ENCODE measurements at regions not wholly inside any gene's neighbourhood (a gene's known extent, or its start where the extent isn't known, plus 50 kb on each side); places are given as distances from the start of the nearest gene placed in this dataset.

DNA sequence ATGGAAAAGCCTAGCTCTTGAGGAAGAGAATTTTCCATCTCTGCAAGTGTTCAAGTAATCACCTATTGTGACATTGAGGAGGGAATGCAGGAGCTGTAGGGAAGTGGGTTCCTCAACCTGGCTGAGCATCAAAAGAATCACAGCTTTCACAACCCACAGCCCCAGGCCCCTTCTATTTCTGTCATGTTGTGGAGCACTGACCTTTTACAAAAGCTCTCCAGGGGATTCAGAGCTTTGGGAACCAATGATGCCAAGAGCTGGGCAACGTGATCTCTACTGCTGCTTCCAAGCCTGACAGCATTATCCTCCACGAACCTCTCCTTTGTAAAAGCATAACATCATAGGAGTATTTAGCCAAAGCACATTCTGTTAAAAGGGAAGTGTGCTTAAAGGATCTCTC lies 231.1 kb downstream of the ADAMTS9 start:
- H2AFZ ChIP-seq (ENCODE audit: low read length), result no peak overlapping the region
- H3K79me2 ChIP-seq (ENCODE audit: insufficient read depth, low read length), result no peaks in the 10 kb centered on the region
- intact Hi-C loops (cut with micrococcal nuclease; ENCODE audit: unreplicated experiment) (no loop called here), in situ Hi-C loops (cut with HindIII; ENCODE audit: extremely low pct_ligation_motif_present, low pct_unique_long_range_greater_than_20kb) (no loop called here)
- no peak overlapping the region for H3K4me3 ChIP-seq (replicated peaks in 1 of 3; ENCODE audit: insufficient read depth in 1 of 3, low read depth in 2 of 3, low read length in 3 of 3)
- H3K9me3 ChIP-seq (ENCODE audit: low read length), result no peaks in the 10 kb centered on the region
- H3K9ac ChIP-seq (ENCODE audit: insufficient read depth, low read depth, low read length), result no peak overlapping the region
- no peaks in the 10 kb centered on the region for H3K4me1 ChIP-seq (ENCODE audit: insufficient read depth, low read length)
- 0% methylated on average over 2 of the region's 2 CpGs for WGBS (ENCODE audit: low lambda C conversion rate)
- BruUV-seq (replicated peaks), result no TSS peak
- ChIA-PET POLR2A (no interaction called here), CTCF (ENCODE audit: low intra/inter-chr PET ratio, low total read pairs) (no interaction called here)
- no peaks in the 10 kb centered on the region for H3K27me3 ChIP-seq (ENCODE audit: control insufficient read depth in 1 of 2, insufficient read depth in 2 of 2, low read length in 2 of 2)
- TF ChIP-seq STAG1 (CRISPR knock-in tag; IDR thresholded peaks at IDR 0.05), result no peak
- no peak for TF ChIP-seq GABPA (IDR thresholded peaks at IDR 0.05; ENCODE audit: low read depth, low read length)
- no peak for TF ChIP-seq GABPA (CRISPR knock-in tag; IDR thresholded peaks at IDR 0.05; ENCODE audit: low read depth)
- no peak for TF ChIP-seq GPN1 (CRISPR knock-in tag; IDR thresholded peaks at IDR 0.05; ENCODE audit: borderline replicate concordance)
- TF ChIP-seq HOMEZ (CRISPR knock-in tag; IDR thresholded peaks at IDR 0.05; ENCODE audit: low read depth), result no peak
- TF ChIP-seq ZNF766 (CRISPR knock-in tag; IDR thresholded peaks at IDR 0.05; ENCODE audit: borderline replicate concordance), result no peak
- no peak for TF ChIP-seq PBX2 (CRISPR knock-in tag; IDR thresholded peaks at IDR 0.05)
- TF ChIP-seq DR1 (CRISPR knock-in tag; IDR thresholded peaks at IDR 0.05), result no peak
- TF ChIP-seq, protein P1, sequence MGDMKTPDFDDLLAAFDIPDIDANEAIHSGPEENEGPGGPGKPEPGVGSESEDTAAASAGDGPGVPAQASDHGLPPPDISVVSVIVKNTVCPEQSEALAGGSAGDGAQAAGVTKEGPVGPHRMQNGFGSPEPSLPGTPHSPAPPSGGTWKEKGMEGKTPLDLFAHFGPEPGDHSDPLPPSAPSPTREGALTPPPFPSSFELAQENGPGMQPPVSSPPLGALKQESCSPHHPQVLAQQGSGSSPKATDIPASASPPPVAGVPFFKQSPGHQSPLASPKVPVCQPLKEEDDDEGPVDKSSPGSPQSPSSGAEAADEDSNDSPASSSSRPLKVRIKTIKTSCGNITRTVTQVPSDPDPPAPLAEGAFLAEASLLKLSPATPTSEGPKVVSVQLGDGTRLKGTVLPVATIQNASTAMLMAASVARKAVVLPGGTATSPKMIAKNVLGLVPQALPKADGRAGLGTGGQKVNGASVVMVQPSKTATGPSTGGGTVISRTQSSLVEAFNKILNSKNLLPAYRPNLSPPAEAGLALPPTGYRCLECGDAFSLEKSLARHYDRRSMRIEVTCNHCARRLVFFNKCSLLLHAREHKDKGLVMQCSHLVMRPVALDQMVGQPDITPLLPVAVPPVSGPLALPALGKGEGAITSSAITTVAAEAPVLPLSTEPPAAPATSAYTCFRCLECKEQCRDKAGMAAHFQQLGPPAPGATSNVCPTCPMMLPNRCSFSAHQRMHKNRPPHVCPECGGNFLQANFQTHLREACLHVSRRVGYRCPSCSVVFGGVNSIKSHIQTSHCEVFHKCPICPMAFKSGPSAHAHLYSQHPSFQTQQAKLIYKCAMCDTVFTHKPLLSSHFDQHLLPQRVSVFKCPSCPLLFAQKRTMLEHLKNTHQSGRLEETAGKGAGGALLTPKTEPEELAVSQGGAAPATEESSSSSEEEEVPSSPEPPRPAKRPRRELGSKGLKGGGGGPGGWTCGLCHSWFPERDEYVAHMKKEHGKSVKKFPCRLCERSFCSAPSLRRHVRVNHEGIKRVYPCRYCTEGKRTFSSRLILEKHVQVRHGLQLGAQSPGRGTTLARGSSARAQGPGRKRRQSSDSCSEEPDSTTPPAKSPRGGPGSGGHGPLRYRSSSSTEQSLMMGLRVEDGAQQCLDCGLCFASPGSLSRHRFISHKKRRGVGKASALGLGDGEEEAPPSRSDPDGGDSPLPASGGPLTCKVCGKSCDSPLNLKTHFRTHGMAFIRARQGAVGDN (CRISPR knock-in tag; IDR thresholded peaks at IDR 0.05), result no peak
- TF ChIP-seq SIX4 (CRISPR knock-in tag; IDR thresholded peaks at IDR 0.05), result no peak
- TF ChIP-seq, protein P2, sequence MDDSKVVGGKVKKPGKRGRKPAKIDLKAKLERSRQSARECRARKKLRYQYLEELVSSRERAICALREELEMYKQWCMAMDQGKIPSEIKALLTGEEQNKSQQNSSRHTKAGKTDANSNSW (CRISPR knock-in tag; IDR thresholded peaks at IDR 0.05; ENCODE audit: borderline replicate concordance), result no peak
- no peak for TF ChIP-seq CEBPB (IDR thresholded peaks at IDR 0.05; ENCODE audit: borderline replicate concordance, low read depth, low read length)
- TF ChIP-seq, protein P3, sequence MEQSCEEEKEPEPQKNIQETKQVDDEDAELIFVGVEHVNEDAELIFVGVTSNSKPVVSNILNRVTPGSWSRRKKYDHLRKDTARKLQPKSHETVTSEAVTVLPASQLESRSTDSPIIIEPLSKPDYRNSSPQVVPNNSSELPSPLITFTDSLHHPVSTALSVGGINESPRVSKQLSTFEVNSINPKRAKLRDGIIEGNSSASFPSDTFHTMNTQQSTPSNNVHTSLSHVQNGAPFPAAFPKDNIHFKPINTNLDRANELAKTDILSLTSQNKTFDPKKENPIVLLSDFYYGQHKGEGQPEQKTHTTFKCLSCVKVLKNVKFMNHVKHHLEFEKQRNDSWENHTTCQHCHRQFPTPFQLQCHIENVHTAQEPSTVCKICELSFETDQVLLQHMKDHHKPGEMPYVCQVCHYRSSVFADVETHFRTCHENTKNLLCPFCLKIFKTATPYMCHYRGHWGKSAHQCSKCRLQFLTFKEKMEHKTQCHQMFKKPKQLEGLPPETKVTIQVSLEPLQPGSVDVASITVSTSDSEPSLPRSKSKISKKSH (CRISPR knock-in tag; IDR thresholded peaks at IDR 0.05; ENCODE audit: borderline replicate concordance), result no peak
- TF ChIP-seq RBAK (CRISPR knock-in tag; IDR thresholded peaks at IDR 0.05), result no peak
- no peak for TF ChIP-seq TAF1 (CRISPR knock-in tag; IDR thresholded peaks at IDR 0.05)
- no peak for TF ChIP-seq TOE1 (CRISPR knock-in tag; IDR thresholded peaks at IDR 0.05)
- TF ChIP-seq ZNF383 (CRISPR knock-in tag; IDR thresholded peaks at IDR 0.05; ENCODE audit: borderline replicate concordance), result no peak
- TF ChIP-seq ZNF891 (CRISPR knock-in tag; IDR thresholded peaks at IDR 0.05), result no peak
- no peaks in the 10 kb centered on the region for H4K20me1 ChIP-seq (ENCODE audit: insufficient read depth, low read length)
- ATAC-seq (no peak), FAIRE-seq (no peak), DNase-seq (ENCODE audit: low spot score) (no peak)
- H3K27ac ChIP-seq (ENCODE audit: extremely low read length, insufficient read depth, low read length), result no peak overlapping the region
- no peak overlapping the region for H3K4me2 ChIP-seq (ENCODE audit: low read depth, low read length)
- no peaks in the 10 kb centered on the region for H3K36me3 ChIP-seq (replicated peaks in 1 of 2; ENCODE audit: control insufficient read depth in 1 of 2, insufficient read depth in 2 of 2, low read length in 2 of 2)

Data from HepG2 (cell line).